ENCODE measurements at regions not wholly inside any gene's neighbourhood (a gene's known extent, or its start where the extent isn't known, plus 50 kb on each side); places are given as distances from the start of the nearest gene placed in this dataset.

DNA sequence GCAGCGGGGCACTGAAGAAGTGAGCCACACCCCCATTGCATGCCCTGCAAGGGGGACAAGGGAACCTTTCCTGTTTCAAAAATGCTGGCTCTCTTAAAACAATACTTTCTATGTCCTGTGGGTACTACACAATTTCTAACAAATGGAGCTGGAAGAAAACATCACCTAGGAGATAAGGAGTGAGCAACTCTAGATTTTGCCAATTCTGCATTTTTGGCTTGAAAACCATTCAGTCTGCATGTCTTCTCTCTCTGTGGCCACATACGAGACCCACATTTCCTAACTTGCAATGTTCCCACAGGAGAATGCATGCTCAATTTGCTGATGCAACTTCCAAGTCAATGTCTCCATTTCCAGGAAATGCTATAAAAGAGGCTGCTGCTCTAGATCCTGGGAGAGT is 662.0 kb downstream of the SQOR start:
- DNase-seq: no peak
- intact Hi-C loops (cut with DNase I): no loop called here
- no peak for TF ChIP-seq POLR2A (IDR thresholded peaks at IDR 0.05)
- TF ChIP-seq, protein P1, sequence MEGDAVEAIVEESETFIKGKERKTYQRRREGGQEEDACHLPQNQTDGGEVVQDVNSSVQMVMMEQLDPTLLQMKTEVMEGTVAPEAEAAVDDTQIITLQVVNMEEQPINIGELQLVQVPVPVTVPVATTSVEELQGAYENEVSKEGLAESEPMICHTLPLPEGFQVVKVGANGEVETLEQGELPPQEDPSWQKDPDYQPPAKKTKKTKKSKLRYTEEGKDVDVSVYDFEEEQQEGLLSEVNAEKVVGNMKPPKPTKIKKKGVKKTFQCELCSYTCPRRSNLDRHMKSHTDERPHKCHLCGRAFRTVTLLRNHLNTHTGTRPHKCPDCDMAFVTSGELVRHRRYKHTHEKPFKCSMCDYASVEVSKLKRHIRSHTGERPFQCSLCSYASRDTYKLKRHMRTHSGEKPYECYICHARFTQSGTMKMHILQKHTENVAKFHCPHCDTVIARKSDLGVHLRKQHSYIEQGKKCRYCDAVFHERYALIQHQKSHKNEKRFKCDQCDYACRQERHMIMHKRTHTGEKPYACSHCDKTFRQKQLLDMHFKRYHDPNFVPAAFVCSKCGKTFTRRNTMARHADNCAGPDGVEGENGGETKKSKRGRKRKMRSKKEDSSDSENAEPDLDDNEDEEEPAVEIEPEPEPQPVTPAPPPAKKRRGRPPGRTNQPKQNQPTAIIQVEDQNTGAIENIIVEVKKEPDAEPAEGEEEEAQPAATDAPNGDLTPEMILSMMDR (IDR thresholded peaks at IDR 0.05): no peak
- Histone ChIP-seq H3K4me1 (no peaks in the 10 kb centered on the region), H3K36me3 (no peaks in the 10 kb centered on the region), H3K4me3 (replicated peaks in 1 of 3) (no peak overlapping the region), H3K9me3 (no peaks in the 10 kb centered on the region), H3K27me3 (no peaks in the 10 kb centered on the region), H3K27ac (no peak overlapping the region)
- WGBS, 2 donors: 78 to 87% methylated on average over 2 of the region's 2 CpGs

DNA sequence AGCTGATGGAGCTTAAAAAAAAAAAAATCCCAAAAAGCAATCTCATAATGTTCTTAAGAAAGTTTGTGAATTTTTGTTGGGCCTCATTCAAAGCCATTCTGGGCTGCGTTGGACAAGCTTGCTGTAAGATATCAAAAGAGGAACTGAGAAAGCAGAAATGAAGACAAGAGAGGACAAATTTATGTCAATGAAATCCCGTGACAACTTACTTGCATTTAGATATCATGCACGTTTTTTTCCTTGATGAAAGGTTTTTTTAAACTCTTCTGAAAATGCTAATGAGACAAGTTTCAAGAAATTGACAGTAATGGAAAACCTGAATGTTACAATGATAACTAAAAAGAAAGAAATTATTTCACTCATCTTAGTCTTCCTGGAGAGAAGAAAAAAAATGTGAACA is 662.9 kb downstream of the SQOR start:
- Histone ChIP-seq H3K4me1 (no peaks in the 10 kb centered on the region), H3K4me3 (replicated peaks in 1 of 3) (no peak overlapping the region), H3K27ac (no peak overlapping the region), H3K36me3 (no peaks in the 10 kb centered on the region), H3K27me3 (no peaks in the 10 kb centered on the region), H3K9me3 (no peaks in the 10 kb centered on the region)
- DNase-seq: no peak
- TF ChIP-seq, protein P1 (IDR thresholded peaks at IDR 0.05): no peak
- TF ChIP-seq POLR2A (IDR thresholded peaks at IDR 0.05): no peak
- WGBS, 2 donors: 67 to 82% methylated on average over 3 of the region's 3 CpGs
- intact Hi-C loops (cut with DNase I): no loop called here

DNA sequence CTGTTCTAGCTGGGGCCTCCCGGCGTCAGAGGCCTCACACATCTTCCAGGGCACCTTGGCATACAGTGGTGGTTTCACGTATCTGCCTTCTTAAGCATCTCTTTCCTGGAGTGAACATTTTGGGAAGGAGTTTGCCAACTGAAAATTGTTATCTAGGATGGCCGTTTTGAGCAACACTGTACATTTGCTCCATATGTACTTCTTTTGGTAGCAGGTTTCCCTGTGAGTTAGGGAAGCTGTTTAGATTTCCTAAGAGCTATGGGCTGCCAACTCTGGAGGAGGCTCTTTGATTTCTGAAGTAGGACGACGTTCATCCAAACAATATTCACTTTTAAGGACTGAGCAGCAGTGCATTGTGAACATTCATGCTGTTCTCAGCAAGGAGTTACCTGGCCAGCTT is 665.9 kb downstream of the SQOR start:
- H3K9me3 ChIP-seq: no peaks in the 10 kb centered on the region
- no peaks in the 10 kb centered on the region for H3K4me1 ChIP-seq
- 35% methylated on average over 6 of the region's 6 CpGs for WGBS, 2 donors
- no peak overlapping the region for H3K27ac ChIP-seq
- no peaks in the 10 kb centered on the region for H3K36me3 ChIP-seq
- DNase-seq: no peak
- TF ChIP-seq, protein P1 (IDR thresholded peaks at IDR 0.05): no peak
- TF ChIP-seq POLR2A (IDR thresholded peaks at IDR 0.05): no peak
- H3K4me3 ChIP-seq (replicated peaks in 1 of 3): no peak overlapping the region
- intact Hi-C loops (cut with DNase I): no loop called here
- H3K27me3 ChIP-seq: no peaks in the 10 kb centered on the region

- H3K4me3 ChIP-seq (replicated peaks in 1 of 3): no peak overlapping the region
- intact Hi-C loops (cut with DNase I): no loop called here
- DNase-seq: no peak
- no peak for TF ChIP-seq POLR2A (IDR thresholded peaks at IDR 0.05)
- TF ChIP-seq, protein P1 (IDR thresholded peaks at IDR 0.05): no peak
- no peaks in the 10 kb centered on the region for H3K4me1 ChIP-seq
- no peaks in the 10 kb centered on the region for H3K9me3 ChIP-seq
- no peaks in the 10 kb centered on the region for H3K36me3 ChIP-seq
- H3K27me3 ChIP-seq: no peaks in the 10 kb centered on the region
- WGBS, 2 donors: 44 to 45% methylated on average over 5 of the region's 5 CpGs
- no peak overlapping the region for H3K27ac ChIP-seq
Measured at GRCh38 chr15:46301291-46301690, 666.5 kb downstream of the SQOR start.

DNA sequence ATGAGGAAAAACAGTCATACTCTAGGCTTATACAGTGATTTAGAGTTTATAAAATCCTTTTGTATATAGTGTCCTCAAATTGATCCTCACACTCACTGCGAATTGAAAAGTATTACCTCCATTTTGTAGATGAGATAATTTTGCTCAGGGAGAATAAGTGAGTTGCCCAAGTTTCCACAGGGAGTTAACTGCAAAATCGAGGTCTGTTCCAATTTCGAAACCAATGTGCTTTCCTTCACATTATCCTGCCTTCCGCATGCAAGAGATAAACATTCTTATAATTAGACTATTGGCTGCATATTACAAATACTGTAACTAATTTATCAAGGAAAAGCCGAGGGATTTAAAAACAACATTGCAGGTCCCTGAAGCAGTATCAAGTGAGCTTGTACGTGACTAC is 667.0 kb downstream of the SQOR start:
- no peaks in the 10 kb centered on the region for H3K4me1 ChIP-seq
- no peak overlapping the region for H3K4me3 ChIP-seq (replicated peaks in 1 of 3)
- 75% methylated on average over 6 of the region's 6 CpGs for WGBS, 2 donors
- H3K36me3 ChIP-seq: no peaks in the 10 kb centered on the region
- DNase-seq: no peak
- H3K27ac ChIP-seq: no peak overlapping the region
- intact Hi-C loops (cut with DNase I): no loop called here
- no peak for TF ChIP-seq POLR2A (IDR thresholded peaks at IDR 0.05)
- TF ChIP-seq, protein P1 (IDR thresholded peaks at IDR 0.05): no peak
- no peaks in the 10 kb centered on the region for H3K27me3 ChIP-seq
- H3K9me3 ChIP-seq: no peaks in the 10 kb centered on the region

Measured in thyroid gland (tissue), 4 donors.